AG10803 (cell line): ENCODE measurements at regions not wholly inside any gene's neighbourhood (a gene's known extent, or its start where the extent isn't known, plus 50 kb on each side); places are given as distances from the start of the nearest gene placed in this dataset.
"Not testable (repeated sequence)": the region's sequence is repeated elsewhere in the genome, so short reads cannot be mapped to it uniquely, and the experiment has no call there.

Experiments
- DNase-seq: peaks from one replicate; pipeline ENCODE4 v3.0.0; 2010; ENCODE audit warnings: low read depth
- H3K4me3 ChIP-seq: 2 replicates; pipeline ENCODE4 v1.5.1; 2011; ENCODE audit warnings: mild to moderate bottlenecking, low read length, control low read depth
- CTCF ChIP-seq: conservative IDR thresholded peaks from 2 replicates; pipeline ENCODE4 v1.5.1; 2011; ENCODE audit warnings: mild to moderate bottlenecking, low read length, control low read depth, inconsistent platforms

- TF ChIP-seq CTCF, result no peak
- DNase-seq, result no peak
- H3K4me3 ChIP-seq, result no peak overlapping the region
Observed at GRCh38 chr5:108503986-108504385, 122.1 kb upstream of the FBXL17 start.

GRCh38 chr5:108495615-108496014, 113.7 kb upstream of the FBXL17 start:
- not testable (repeated sequence) for DNase-seq, H3K4me3 ChIP-seq

DNA sequence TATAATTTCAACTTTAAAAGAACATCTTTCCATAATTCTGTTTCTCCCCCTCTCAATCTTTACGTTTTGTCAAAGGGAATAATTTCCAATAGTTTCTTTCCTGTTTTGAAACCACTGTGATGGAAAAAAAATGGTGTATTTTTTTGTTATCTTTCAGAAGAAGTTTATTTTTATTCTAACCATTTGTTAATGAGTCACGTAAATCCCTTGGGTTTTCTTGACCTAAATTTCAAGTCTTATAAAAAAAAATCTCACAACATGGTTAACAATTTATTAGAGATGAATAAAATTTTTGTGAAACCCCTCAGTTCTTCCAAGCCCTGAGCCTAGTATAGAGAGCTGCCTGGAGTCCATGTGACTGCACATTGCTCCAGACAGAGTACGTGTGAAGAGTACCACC, 106.1 kb upstream of the FBXL17 start:
- DNase-seq, result no peak
- no peak overlapping the region for H3K4me3 ChIP-seq
- no peak for TF ChIP-seq CTCF

GRCh38 chr5:108484035-108484434, 102.1 kb upstream of the FBXL17 start:
- H3K4me3 ChIP-seq, result no peak overlapping the region
- no peak for TF ChIP-seq CTCF
- DNase-seq, result no peak

DNA sequence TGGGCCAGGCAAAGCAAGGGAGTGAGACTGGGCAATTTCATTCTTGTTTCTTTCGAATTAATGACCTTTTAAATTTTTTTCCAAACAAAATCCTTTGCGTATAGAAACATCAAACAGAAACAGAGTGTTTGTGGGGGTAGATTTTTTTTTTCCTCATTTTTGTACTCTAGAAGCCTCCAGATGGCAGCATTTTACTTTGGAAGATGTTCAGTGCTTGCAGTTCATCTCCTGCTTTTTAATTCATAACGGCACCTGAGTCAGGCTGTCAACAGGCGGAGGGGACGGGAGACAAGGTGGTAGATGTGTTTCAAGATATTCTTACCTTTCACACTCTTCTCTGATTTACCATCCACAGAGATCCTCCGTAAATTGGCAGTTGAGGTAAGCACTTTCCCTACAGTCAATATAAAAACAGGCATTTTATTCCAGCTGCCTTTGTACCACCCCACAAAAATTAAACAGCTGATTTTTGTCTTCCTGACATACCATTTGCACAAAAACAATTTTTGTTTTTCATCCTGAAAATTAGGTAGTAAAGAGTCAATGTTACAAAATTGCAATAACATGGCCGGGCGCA, 99.5 kb upstream of the FBXL17 start:
- H3K4me3 ChIP-seq, result no peak overlapping the region
- TF ChIP-seq CTCF, result peak; percentile 53
- DNase-seq, result peak; percentile 20

DNA sequence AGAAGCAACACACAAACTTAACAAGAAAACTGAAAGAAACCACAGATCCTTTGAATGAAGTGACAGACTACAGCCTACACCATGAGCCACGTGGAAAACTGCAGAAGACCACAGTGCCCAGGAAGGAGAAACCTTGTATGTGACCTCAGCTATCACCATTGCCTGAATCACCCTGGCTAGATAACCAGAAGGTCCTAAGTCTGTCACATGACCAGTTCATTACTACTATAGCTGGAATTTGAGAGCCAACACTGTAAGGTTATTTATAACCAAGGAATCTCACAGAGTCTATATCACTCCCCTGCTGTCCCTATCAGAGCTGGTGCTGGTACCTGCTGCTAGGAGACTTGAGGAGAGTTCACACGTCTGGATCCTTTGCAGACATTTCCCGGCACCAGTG, 90.3 kb upstream of the FBXL17 start:
- no peak for TF ChIP-seq CTCF
- no peak for DNase-seq
- no peak overlapping the region for H3K4me3 ChIP-seq

- TF ChIP-seq CTCF, result no peak
- no peak for DNase-seq
Observed at GRCh38 chr5:108467563-108467962, 85.7 kb upstream of the FBXL17 start.

More at GRCh38 chr5:108467563-108467962, 85.7 kb upstream of the FBXL17 start:
- no peak overlapping the region for H3K4me3 ChIP-seq
